HCT116 (cell line): ENCODE measurements at regions not wholly inside any gene's neighbourhood (a gene's known extent, or its start where the extent isn't known, plus 50 kb on each side); places are given as distances from the start of the nearest gene placed in this dataset.

Experiments
- ATAC-seq: fragments of 200-7000 bp; cut with Tn5 transposase; 2 replicates; pipeline ENCODE4 v1.9.1; 2020; ENCODE audit warnings: mild to moderate bottlenecking, moderate library complexity
- BruUV-seq: library from RNA; stranded (reverse); fragments of 400-500 nt; replicated peaks from 2 replicates; lab custom pipeline; 2021; lab: Mats Ljungman, UMichigan
- CTCF ChIA-PET: fragments of 300-600 bp; sonication (Branson Sonifier 250); formaldehyde crosslinking; loops from one replicate; lab custom pipeline; 2021; ENCODE audit warnings: antibody characterized with exemption; lab: Charles Lee
- POLR2A ChIA-PET: fragments of 300-600, 350-600 bp; sonication (Branson Sonifier 250); formaldehyde crosslinking; loops from one replicate; lab custom pipeline; 2021; ENCODE audit warnings: antibody characterized with exemption; lab: Charles Lee
- RAD21 ChIA-PET, 2 experiments: fragments of 300-600 bp; sonication (Branson Sonifier 250); formaldehyde crosslinking; loops; one replicate each; lab custom pipeline; 2023; ENCODE audit warnings: low total read pairs in 2 of 2; ENCODE audit not compliant: uncharacterized antibody in 2 of 2, unreplicated experiment in 2 of 2, low non-redundant PET in 1 of 2; lab: Charles Lee
- DNase-seq: peaks from one replicate; pipeline ENCODE4 v3.0.0-alpha.2; 2010; ENCODE audit warnings: low read depth, low spot score
- H2AFZ ChIP-seq: fragments of 200-600 bp; shearing (Covaris generic), sonication (generic); 2 replicates; pipeline ENCODE4 v1.6.1; 2017; ENCODE audit warnings: low read depth, mixed run types, mixed read lengths, antibody characterized with exemption, low read length; ENCODE audit not compliant: poor library complexity, severe bottlenecking
- H3K27ac ChIP-seq: 2 replicates; pipeline ENCODE4 v1.5.1; 2012; ENCODE audit warnings: low read depth, low read length
- H3K27me3 ChIP-seq: fragments of 200-600 bp; sonication (generic); 2 replicates; pipeline ENCODE4 v1.6.1; 2016; ENCODE audit warnings: mixed run types, low read length, mixed read lengths; ENCODE audit not compliant: insufficient read depth
- H3K36me3 ChIP-seq, 2 experiments: fragments of 200-500 bp in 1 of 2; fragments of 200-600 bp in 1 of 2; sonication (Bioruptor generic) in 1 of 2; sonication (generic) in 1 of 2; 2 replicates each; pipeline versions ENCODE4 v1.5.1 to v1.6.1; 2014 to 2016; ENCODE audit warnings: low read length in 2 of 2, inconsistent platforms in 1 of 2, mixed read lengths in 1 of 2, mixed run types in 1 of 2; ENCODE audit not compliant: insufficient read depth in 2 of 2, control insufficient read depth in 1 of 2
- H3K4me1 ChIP-seq, 2 experiments: fragments of 200-600 bp in 1 of 2; sonication (generic) in 1 of 2; 2 replicates each; pipeline versions ENCODE4 v1.5.1 to v1.6.1; 2012 to 2017; ENCODE audit warnings: low read length in 2 of 2, inconsistent platforms in 1 of 2, mild to moderate bottlenecking in 1 of 2, mixed read lengths in 1 of 2, mixed run types in 1 of 2, moderate library complexity in 1 of 2; ENCODE audit not compliant: insufficient read depth in 2 of 2, control insufficient read depth in 1 of 2
- H3K4me2 ChIP-seq: fragments of 200-600 bp; sonication (generic); 2 replicates; pipeline ENCODE4 v1.6.1; 2017; ENCODE audit warnings: mixed run types, low read length, mixed read lengths
- H3K4me3 ChIP-seq, 2 experiments: fragments of 200-600 bp in 1 of 2; sonication (generic) in 1 of 2; replicated peaks in 1 of 2; 2 replicates each; pipeline ENCODE4 v1.5.1; 2011 to 2016; ENCODE audit warnings: low read length in 2 of 2, control low read depth in 1 of 2, low read depth in 1 of 2, mild to moderate bottlenecking in 1 of 2, mixed read lengths in 1 of 2, mixed run types in 1 of 2
- H3K79me2 ChIP-seq: fragments of 200-600 bp; sonication (generic); 2 replicates; pipeline ENCODE4 v1.6.1; 2017; ENCODE audit warnings: mild to moderate bottlenecking, mixed run types, low read length, moderate library complexity, mixed read lengths; ENCODE audit not compliant: insufficient read depth
- H3K9ac ChIP-seq: fragments of 200-600 bp; sonication (generic); 2 replicates; pipeline ENCODE4 v1.6.1; 2016; ENCODE audit warnings: low read length, mixed read lengths
- H3K9me2 ChIP-seq: fragments of 200-600 bp; sonication (generic), shearing (Covaris generic); 2 replicates; pipeline ENCODE4 v1.6.1; 2017; ENCODE audit warnings: mixed run types, mild to moderate bottlenecking, moderate library complexity; ENCODE audit not compliant: insufficient read depth
- H3K9me3 ChIP-seq, 2 experiments: fragments of 200-500 bp in 1 of 2; fragments of 200-600 bp in 1 of 2; sonication (Bioruptor generic) in 1 of 2; sonication (generic) in 1 of 2; 2 replicates each; pipeline ENCODE4 v1.6.1; 2014 to 2017; ENCODE audit warnings: low read length in 2 of 2, mixed read lengths in 2 of 2, inconsistent platforms in 1 of 2, low read depth in 1 of 2, mild to moderate bottlenecking in 1 of 2, mixed run types in 1 of 2, moderate library complexity in 1 of 2; ENCODE audit not compliant: control insufficient read depth in 1 of 2, insufficient read depth in 1 of 2
- H4K20me1 ChIP-seq: fragments of 200-600 bp; sonication (generic), shearing (Covaris generic); 2 replicates; pipeline ENCODE4 v1.6.1; 2017; ENCODE audit warnings: mixed run types, mild to moderate bottlenecking, moderate library complexity; ENCODE audit not compliant: insufficient read depth
- CBX3 ChIP-seq: IDR thresholded peaks from 2 replicates; pipeline ENCODE4 v1.6.1; 2012; ENCODE audit warnings: low read depth
- CEBPB ChIP-seq: IDR thresholded peaks from 2 replicates; pipeline ENCODE4 v1.6.1; 2012; ENCODE audit warnings: low read depth
- CTCF ChIP-seq, 3 experiments: fragments of 200-600 bp in 1 of 3; sonication (generic) in 1 of 3; IDR thresholded peaks in 2 of 3; conservative IDR thresholded peaks in 1 of 3; 2 replicates each; pipeline ENCODE4 v1.5.1; 2012 to 2017; ENCODE audit warnings: low read depth in 2 of 3, low read length in 2 of 3, antibody characterized with exemption in 1 of 3, borderline replicate concordance in 1 of 3, control low read depth in 1 of 3, mild to moderate bottlenecking in 1 of 3, mixed read lengths in 1 of 3, mixed run types in 1 of 3, moderate library complexity in 1 of 3; ENCODE audit not compliant: insufficient read depth in 1 of 3
- EGR1 ChIP-seq: IDR thresholded peaks from 2 replicates; pipeline ENCODE4 v1.6.1; 2012; ENCODE audit warnings: low read depth
- ELF1 ChIP-seq: IDR thresholded peaks from 2 replicates; pipeline ENCODE4 v1.6.1; 2012; ENCODE audit warnings: low read depth, borderline replicate concordance
- EZH2phosphoT487 ChIP-seq: fragments of 200-600 bp; IDR thresholded peaks from 2 replicates; pipeline ENCODE4 v1.6.1; 2018; ENCODE audit warnings: antibody characterized with exemption, borderline replicate concordance
- FOSL1 ChIP-seq: IDR thresholded peaks from 2 replicates; pipeline ENCODE4 v1.6.1; 2012; ENCODE audit warnings: low read depth
- JUND ChIP-seq: IDR thresholded peaks from 2 replicates; pipeline ENCODE4 v1.6.1; 2012
- POLR2AphosphoS5 ChIP-seq: IDR thresholded peaks from 2 replicates; pipeline ENCODE4 v1.6.1; 2011; ENCODE audit warnings: mild to moderate bottlenecking, low read depth, low read length, moderate library complexity
- SIN3A ChIP-seq: IDR thresholded peaks from 2 replicates; pipeline ENCODE4 v1.6.1; 2012; ENCODE audit warnings: low read depth
- SP1 ChIP-seq: IDR thresholded peaks from 2 replicates; pipeline ENCODE4 v1.6.1; 2012; ENCODE audit warnings: low read depth
- SRF ChIP-seq: IDR thresholded peaks from 2 replicates; pipeline ENCODE4 v1.6.1; 2012; ENCODE audit warnings: low read depth
- TCF7L2 ChIP-seq: IDR thresholded peaks from 2 replicates; pipeline ENCODE4 v1.7.0; 2011; ENCODE audit warnings: borderline replicate concordance, inconsistent platforms; ENCODE audit not compliant: insufficient read depth, insufficient read length; ENCODE audit errors: extremely low read depth
- YY1 ChIP-seq: IDR thresholded peaks from 2 replicates; pipeline ENCODE4 v1.6.1; 2011; ENCODE audit warnings: low read length, low read depth, moderate library complexity, mild to moderate bottlenecking; ENCODE audit not compliant: insufficient replicate concordance; ENCODE audit errors: extremely low read depth
- ZFX ChIP-seq: fragments of 450-650 bp; IDR thresholded peaks from 2 replicates; pipeline ENCODE4 v1.6.1; 2017
- ZNF274 ChIP-seq: fragments of 200-500 bp; sonication (Bioruptor generic); IDR thresholded peaks from 2 replicates; pipeline ENCODE4 v1.6.1; 2014; ENCODE audit warnings: mild to moderate bottlenecking, low read depth, low read length, inconsistent platforms
- intact Hi-C: fragments of 100-400 bp; cut with micrococcal nuclease; formaldehyde crosslinking; loops from 2 replicates; pipeline ENCODE4 v1.10.0; 2022
- TF ChIP-seq, protein P1 (sequence below): IDR thresholded peaks from 2 replicates; pipeline ENCODE4 v1.6.1; 2012; ENCODE audit warnings: low read depth
- TF ChIP-seq, protein P2 (sequence below): IDR thresholded peaks from 2 replicates; pipeline ENCODE4 v1.6.1; 2012
- TF ChIP-seq, protein P3 (sequence below): IDR thresholded peaks from 2 replicates; pipeline ENCODE4 v1.6.1; 2011; ENCODE audit warnings: mild to moderate bottlenecking, low read length, moderate library complexity; ENCODE audit not compliant: insufficient replicate concordance; ENCODE audit errors: extremely low read depth

DNA sequence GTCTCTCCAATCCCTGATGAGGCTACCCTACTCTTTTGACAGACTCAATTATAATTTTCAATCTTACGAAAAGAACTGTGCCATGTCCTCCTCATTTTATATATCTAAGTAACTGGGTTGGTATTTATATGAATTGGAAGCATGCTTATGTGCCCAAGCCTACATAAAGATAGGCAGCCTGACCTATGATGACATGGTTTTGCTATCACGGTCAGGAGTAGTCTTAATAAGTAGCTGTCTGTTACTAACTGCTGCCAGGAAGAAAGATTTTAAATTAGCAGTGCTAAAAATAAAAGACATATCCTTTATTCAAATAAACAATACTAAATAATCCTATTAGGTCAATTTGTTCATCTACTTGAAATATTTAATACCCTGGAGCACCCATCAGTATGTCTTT, 102.0 kb upstream of the DTNA start:
- CTCF ChIA-PET = no interaction called here
- RAD21 ChIA-PET = no interaction called here
- H3K9me3 ChIP-seq = no peaks in the 10 kb centered on the region
- H4K20me1 ChIP-seq = no peaks in the 10 kb centered on the region; the same call in 1 of the 2 replicates
- DNase-seq (no peak), ATAC-seq (no peak)
- no peaks in the 10 kb centered on the region for H3K36me3 ChIP-seq
- POLR2A ChIA-PET = no interaction called here
- H3K27ac ChIP-seq = no peak overlapping the region
- no peak overlapping the region for H3K4me2 ChIP-seq
- no peaks in the 10 kb centered on the region for H3K79me2 ChIP-seq
- BruUV-seq = no TSS peak
- H3K9me2 ChIP-seq = no peaks in the 10 kb centered on the region
- H3K4me3 ChIP-seq = no peak overlapping the region
- intact Hi-C loops = no loop called here
- TF ChIP-seq, protein P1, sequence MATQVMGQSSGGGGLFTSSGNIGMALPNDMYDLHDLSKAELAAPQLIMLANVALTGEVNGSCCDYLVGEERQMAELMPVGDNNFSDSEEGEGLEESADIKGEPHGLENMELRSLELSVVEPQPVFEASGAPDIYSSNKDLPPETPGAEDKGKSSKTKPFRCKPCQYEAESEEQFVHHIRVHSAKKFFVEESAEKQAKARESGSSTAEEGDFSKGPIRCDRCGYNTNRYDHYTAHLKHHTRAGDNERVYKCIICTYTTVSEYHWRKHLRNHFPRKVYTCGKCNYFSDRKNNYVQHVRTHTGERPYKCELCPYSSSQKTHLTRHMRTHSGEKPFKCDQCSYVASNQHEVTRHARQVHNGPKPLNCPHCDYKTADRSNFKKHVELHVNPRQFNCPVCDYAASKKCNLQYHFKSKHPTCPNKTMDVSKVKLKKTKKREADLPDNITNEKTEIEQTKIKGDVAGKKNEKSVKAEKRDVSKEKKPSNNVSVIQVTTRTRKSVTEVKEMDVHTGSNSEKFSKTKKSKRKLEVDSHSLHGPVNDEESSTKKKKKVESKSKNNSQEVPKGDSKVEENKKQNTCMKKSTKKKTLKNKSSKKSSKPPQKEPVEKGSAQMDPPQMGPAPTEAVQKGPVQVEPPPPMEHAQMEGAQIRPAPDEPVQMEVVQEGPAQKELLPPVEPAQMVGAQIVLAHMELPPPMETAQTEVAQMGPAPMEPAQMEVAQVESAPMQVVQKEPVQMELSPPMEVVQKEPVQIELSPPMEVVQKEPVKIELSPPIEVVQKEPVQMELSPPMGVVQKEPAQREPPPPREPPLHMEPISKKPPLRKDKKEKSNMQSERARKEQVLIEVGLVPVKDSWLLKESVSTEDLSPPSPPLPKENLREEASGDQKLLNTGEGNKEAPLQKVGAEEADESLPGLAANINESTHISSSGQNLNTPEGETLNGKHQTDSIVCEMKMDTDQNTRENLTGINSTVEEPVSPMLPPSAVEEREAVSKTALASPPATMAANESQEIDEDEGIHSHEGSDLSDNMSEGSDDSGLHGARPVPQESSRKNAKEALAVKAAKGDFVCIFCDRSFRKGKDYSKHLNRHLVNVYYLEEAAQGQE = no peak
- TF ChIP-seq SIN3A = no peak
- TF ChIP-seq, protein P2, sequence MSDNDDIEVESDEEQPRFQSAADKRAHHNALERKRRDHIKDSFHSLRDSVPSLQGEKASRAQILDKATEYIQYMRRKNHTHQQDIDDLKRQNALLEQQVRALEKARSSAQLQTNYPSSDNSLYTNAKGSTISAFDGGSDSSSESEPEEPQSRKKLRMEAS = no peak
- TF ChIP-seq, protein P3, sequence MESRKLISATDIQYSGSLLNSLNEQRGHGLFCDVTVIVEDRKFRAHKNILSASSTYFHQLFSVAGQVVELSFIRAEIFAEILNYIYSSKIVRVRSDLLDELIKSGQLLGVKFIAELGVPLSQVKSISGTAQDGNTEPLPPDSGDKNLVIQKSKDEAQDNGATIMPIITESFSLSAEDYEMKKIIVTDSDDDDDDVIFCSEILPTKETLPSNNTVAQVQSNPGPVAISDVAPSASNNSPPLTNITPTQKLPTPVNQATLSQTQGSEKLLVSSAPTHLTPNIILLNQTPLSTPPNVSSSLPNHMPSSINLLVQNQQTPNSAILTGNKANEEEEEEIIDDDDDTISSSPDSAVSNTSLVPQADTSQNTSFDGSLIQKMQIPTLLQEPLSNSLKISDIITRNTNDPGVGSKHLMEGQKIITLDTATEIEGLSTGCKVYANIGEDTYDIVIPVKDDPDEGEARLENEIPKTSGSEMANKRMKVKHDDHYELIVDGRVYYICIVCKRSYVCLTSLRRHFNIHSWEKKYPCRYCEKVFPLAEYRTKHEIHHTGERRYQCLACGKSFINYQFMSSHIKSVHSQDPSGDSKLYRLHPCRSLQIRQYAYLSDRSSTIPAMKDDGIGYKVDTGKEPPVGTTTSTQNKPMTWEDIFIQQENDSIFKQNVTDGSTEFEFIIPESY = no peak
- no peak for TF ChIP-seq CEBPB
- TF ChIP-seq EZH2phosphoT487 = no peak
- TF ChIP-seq JUND = no peak
- no peak for TF ChIP-seq TCF7L2
- TF ChIP-seq YY1 = no peak
- TF ChIP-seq CBX3 = no peak
- TF ChIP-seq SRF = no peak
- no peak for TF ChIP-seq ZNF274
- TF ChIP-seq CTCF (IDR thresholded peaks at IDR 0.05 in 2 of 3, conservative IDR thresholded peaks at IDR 0.05 in 1 of 3; ENCODE audit: borderline replicate concordance in 1 of 3, insufficient read depth in 1 of 3, low read depth in 2 of 3, low read length in 2 of 3) = no peak
- no peak for TF ChIP-seq POLR2AphosphoS5
- no peak for TF ChIP-seq EGR1
- no peak for TF ChIP-seq ELF1
- no peak for TF ChIP-seq ZFX
- no peak for TF ChIP-seq FOSL1
- TF ChIP-seq SP1 = no peak
- TF ChIP-seq, all 23 proteins: peak for 0
- no peaks in the 10 kb centered on the region for H3K27me3 ChIP-seq
- H2AFZ ChIP-seq = no peak overlapping the region
- H3K4me1 ChIP-seq = no peaks in the 10 kb centered on the region
- H3K9ac ChIP-seq = no peak overlapping the region
